ENCODE measurements at regions not wholly inside any gene's neighbourhood (a gene's known extent, or its start where the extent isn't known, plus 50 kb on each side); places are given as distances from the start of the nearest gene placed in this dataset.

DNA sequence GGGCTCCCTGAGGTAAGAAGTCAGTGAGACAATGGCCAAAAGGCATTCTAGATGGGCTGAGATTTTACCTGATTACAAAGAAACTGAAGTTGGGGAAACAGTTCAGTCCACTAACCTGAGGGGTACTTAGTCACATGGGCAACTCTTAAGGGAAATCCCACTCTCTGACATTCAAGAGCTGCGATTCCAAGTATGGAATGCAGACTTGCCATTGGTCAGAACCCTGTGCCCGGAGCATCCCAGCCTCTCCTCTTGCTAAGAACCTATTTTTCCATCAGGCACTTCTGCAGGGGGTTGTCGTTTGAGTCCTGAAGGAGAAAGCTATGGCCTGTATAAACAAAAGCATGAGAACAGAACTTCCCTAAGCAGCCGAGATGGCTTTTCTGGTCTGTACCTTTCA lies 434.9 kb upstream of the DAB1 start:
- TF ChIP-seq, protein P1, sequence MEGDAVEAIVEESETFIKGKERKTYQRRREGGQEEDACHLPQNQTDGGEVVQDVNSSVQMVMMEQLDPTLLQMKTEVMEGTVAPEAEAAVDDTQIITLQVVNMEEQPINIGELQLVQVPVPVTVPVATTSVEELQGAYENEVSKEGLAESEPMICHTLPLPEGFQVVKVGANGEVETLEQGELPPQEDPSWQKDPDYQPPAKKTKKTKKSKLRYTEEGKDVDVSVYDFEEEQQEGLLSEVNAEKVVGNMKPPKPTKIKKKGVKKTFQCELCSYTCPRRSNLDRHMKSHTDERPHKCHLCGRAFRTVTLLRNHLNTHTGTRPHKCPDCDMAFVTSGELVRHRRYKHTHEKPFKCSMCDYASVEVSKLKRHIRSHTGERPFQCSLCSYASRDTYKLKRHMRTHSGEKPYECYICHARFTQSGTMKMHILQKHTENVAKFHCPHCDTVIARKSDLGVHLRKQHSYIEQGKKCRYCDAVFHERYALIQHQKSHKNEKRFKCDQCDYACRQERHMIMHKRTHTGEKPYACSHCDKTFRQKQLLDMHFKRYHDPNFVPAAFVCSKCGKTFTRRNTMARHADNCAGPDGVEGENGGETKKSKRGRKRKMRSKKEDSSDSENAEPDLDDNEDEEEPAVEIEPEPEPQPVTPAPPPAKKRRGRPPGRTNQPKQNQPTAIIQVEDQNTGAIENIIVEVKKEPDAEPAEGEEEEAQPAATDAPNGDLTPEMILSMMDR (IDR thresholded peaks at IDR 0.05; ENCODE audit: low read depth, low read length) = no peak
- DNase-seq = no peak
- H3K27ac ChIP-seq = no peak overlapping the region
- H3K27me3 ChIP-seq (ENCODE audit: insufficient read depth, low read depth, severe bottlenecking) = no peaks in the 10 kb centered on the region
- H3K36me3 ChIP-seq = no peaks in the 10 kb centered on the region
- H3K9me3 ChIP-seq (ENCODE audit: severe bottlenecking) = no peaks in the 10 kb centered on the region
- H3K4me3 ChIP-seq (ENCODE audit: low read depth, low read length) = no peak overlapping the region

- Histone ChIP-seq H3K4me3 (ENCODE audit: low read depth, low read length) (no peak overlapping the region), H3K27ac (no peak overlapping the region), H3K27me3 (ENCODE audit: insufficient read depth, low read depth, severe bottlenecking) (no peaks in the 10 kb centered on the region), H3K36me3 (no peaks in the 10 kb centered on the region), H3K9me3 (ENCODE audit: severe bottlenecking) (no peaks in the 10 kb centered on the region)
- TF ChIP-seq, protein P1 (IDR thresholded peaks at IDR 0.05; ENCODE audit: low read depth, low read length) = no peak
- DNase-seq = no peak
Measured at GRCh38 chr1:57857809-57858208, 433.9 kb upstream of the DAB1 start.

GRCh38 chr1:57854436-57854835 lies 430.6 kb upstream of the DAB1 start:
- no peaks in the 10 kb centered on the region for H3K36me3 ChIP-seq
- no peak overlapping the region for H3K4me3 ChIP-seq (ENCODE audit: low read depth, low read length)
- TF ChIP-seq, protein P1 (IDR thresholded peaks at IDR 0.05; ENCODE audit: low read depth, low read length) = no peak
- H3K27ac ChIP-seq = no peak overlapping the region
- H3K9me3 ChIP-seq (ENCODE audit: severe bottlenecking) = no peaks in the 10 kb centered on the region
- no peaks in the 10 kb centered on the region for H3K27me3 ChIP-seq (ENCODE audit: insufficient read depth, low read depth, severe bottlenecking)
- no peak for DNase-seq

DNA sequence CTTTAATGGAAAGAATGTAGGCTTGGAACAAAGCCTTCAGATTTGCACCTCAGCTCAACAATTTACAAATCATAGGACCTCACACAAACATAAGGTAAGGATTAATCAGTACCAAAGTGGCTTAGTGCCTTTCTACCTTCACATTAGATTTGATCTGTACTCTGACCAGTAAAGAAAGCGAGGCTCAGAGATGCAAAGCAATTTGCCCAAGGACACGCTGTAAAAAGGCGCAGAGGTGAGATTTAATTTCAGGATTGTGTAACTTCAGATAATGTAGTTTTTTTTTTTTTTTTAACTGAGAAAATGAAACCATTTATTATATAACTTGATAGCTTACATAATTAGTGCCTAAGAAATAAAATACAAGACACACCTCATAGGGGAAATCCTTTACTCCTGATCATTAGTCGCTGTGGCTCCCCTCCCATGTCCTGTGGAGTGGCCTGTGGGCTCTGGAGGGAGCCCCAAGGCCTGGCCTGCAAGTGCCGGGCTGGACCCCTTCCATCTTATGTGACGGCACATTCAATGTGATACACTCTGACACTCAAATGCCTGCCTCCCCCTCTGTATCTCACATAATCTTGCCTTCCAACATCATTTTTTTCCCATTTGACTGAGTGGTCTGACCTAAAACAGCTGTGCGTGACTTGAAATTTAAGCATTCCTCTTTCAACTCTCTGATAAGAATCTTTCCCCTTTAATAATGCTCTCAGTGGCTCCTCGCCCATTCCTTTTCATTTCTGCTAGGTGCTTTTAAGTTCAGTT lies 426.5 kb upstream of the DAB1 start:
- no peak for DNase-seq
- TF ChIP-seq, protein P1 (IDR thresholded peaks at IDR 0.05; ENCODE audit: low read depth, low read length) = no peak
- no peaks in the 10 kb centered on the region for H3K9me3 ChIP-seq (ENCODE audit: severe bottlenecking)
- H3K36me3 ChIP-seq = no peaks in the 10 kb centered on the region
- H3K27ac ChIP-seq = no peak overlapping the region
- no peak overlapping the region for H3K4me3 ChIP-seq (ENCODE audit: low read depth, low read length)
- no peaks in the 10 kb centered on the region for H3K27me3 ChIP-seq (ENCODE audit: insufficient read depth, low read depth, severe bottlenecking)

GRCh38 chr1:57848406-57848805 lies 424.5 kb upstream of the DAB1 start:
- no peaks in the 10 kb centered on the region for H3K36me3 ChIP-seq
- H3K9me3 ChIP-seq (ENCODE audit: severe bottlenecking) = no peaks in the 10 kb centered on the region
- no peak overlapping the region for H3K4me3 ChIP-seq (ENCODE audit: low read depth, low read length)
- TF ChIP-seq, protein P1 (IDR thresholded peaks at IDR 0.05; ENCODE audit: low read depth, low read length) = no peak
- DNase-seq = no peak
- no peak overlapping the region for H3K27ac ChIP-seq
- H3K27me3 ChIP-seq (ENCODE audit: insufficient read depth, low read depth, severe bottlenecking) = no peaks in the 10 kb centered on the region

DNA sequence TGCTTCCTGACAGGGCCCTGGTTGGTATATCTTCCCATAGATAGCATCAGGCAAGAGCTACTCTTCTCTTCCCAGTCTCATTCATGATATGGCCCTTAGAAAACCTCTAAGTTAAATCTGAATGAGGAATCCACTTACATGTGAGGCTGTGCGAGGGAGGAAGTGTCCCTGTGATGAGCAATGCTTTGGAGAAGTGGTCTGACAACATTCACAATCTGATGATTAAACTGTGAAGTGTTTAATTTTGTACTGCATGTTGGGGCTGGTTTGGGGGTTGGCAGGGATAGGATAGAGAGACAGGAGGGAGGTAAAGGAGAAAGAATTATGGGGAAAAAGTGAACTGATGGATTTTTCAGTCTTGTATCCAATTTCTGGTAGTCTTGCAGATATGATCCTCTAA lies 421.2 kb upstream of the DAB1 start:
- Histone ChIP-seq H3K27ac (no peak overlapping the region), H3K4me3 (ENCODE audit: low read depth, low read length) (no peak overlapping the region), H3K36me3 (no peaks in the 10 kb centered on the region), H3K27me3 (ENCODE audit: insufficient read depth, low read depth, severe bottlenecking) (no peaks in the 10 kb centered on the region), H3K9me3 (ENCODE audit: severe bottlenecking) (peaks cover 8% of the 10 kb centered on the region)
- TF ChIP-seq, protein P1 (IDR thresholded peaks at IDR 0.05; ENCODE audit: low read depth, low read length) = no peak
- no peak for DNase-seq
